ENCODE measurements at regions not wholly inside any gene's neighbourhood (a gene's known extent, or its start where the extent isn't known, plus 50 kb on each side); places are given as distances from the start of the nearest gene placed in this dataset.

- H3K4me3 ChIP-seq (ENCODE audit: low read depth, low read length): no peak overlapping the region
- no peak for TF ChIP-seq CTCF (IDR thresholded peaks at IDR 0.05; ENCODE audit: borderline replicate concordance, insufficient read depth, low read depth, low read length)
These were observed 513.0 kb downstream of the PTPRU start for GRCh38 chr1:29749024-29749945.

- no peak overlapping the region for H3K4me3 ChIP-seq (ENCODE audit: low read depth, low read length)
- TF ChIP-seq CTCF (IDR thresholded peaks at IDR 0.05; ENCODE audit: borderline replicate concordance, insufficient read depth, low read depth, low read length): no peak
These were observed 510.9 kb downstream of the PTPRU start for GRCh38 chr1:29747196-29747595.

DNA sequence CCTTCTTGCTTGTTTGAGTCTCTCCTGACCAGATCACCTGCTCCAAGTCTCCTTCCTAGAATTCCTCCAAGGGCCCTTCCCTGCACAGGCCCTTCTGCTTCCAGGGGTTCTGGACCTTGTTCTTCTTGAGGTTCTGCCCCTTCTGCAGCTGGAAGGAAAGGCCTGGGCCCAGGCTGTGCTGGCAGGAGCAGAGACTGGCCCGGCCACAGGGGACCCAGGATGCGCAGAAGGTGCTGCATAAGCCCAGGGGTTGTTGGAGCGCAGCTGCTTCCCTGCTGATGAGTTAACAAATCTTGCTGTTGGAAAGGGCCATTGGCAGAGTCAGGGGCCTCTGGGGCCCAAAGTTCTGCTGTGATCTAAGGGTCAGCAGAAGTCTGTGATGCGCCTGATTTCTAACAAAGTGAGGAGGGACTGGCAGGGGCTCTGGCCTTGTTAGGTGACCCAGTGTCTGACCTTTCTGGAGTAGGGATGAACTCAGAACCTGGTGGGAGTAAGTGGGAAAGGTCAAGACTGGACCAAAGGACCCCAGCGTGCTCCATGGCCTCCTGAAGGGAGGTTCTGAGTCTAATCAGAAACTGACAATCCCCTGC is 509.8 kb downstream of the PTPRU start:
- no peak overlapping the region for H3K4me3 ChIP-seq (ENCODE audit: low read depth, low read length)
- no peak for TF ChIP-seq CTCF (IDR thresholded peaks at IDR 0.05; ENCODE audit: borderline replicate concordance, insufficient read depth, low read depth, low read length)

GRCh38 chr1:29744684-29745490 is 508.6 kb downstream of the PTPRU start:
- TF ChIP-seq CTCF (IDR thresholded peaks at IDR 0.05; ENCODE audit: borderline replicate concordance, insufficient read depth, low read depth, low read length): no peak
- no peak overlapping the region for H3K4me3 ChIP-seq (ENCODE audit: low read depth, low read length)

- TF ChIP-seq CTCF (IDR thresholded peaks at IDR 0.05; ENCODE audit: borderline replicate concordance, insufficient read depth, low read depth, low read length): no peak
- no peak overlapping the region for H3K4me3 ChIP-seq (ENCODE audit: low read depth, low read length)
These were observed 507.6 kb downstream of the PTPRU start for GRCh38 chr1:29743931-29744330.

DNA sequence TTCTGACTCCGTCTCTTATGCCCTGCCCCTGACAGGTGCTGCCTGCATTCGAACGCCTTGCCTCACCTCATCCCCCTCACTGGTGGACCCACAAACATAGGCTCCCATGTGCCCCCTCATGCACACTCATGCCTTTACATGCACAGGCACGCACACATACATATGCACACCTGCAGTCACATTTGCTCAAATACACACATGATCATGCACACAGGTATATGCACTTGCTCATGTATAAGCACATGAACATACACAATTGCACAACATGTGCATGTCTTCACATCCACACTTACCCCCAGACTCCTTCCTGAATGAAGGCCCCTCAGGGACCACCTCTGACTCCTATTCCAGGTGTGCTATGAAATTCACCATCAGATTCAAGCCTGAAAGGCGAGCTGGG is 506.9 kb downstream of the PTPRU start:
- TF ChIP-seq CTCF (IDR thresholded peaks at IDR 0.05; ENCODE audit: borderline replicate concordance, insufficient read depth, low read depth, low read length): no peak
- H3K4me3 ChIP-seq (ENCODE audit: low read depth, low read length): no peak overlapping the region

All from GM12875 (cell line).